HPDE6-E6E7 (cell line): ENCODE measurements at regions not wholly inside any gene's neighbourhood (a gene's known extent, or its start where the extent isn't known, plus 50 kb on each side); places are given as distances from the start of the nearest gene placed in this dataset.
A peak's percentile ranks its signal among the peaks of the same experiment; 100 is the strongest.
"Not testable (repeated sequence)": the region's sequence is repeated elsewhere in the genome, so short reads cannot be mapped to it uniquely, and the experiment has no call there.

Source experiments
- DNase-seq: peaks from one replicate; pipeline ENCODE4 v3.0.0; 2011; ENCODE audit warnings: missing footprints; ENCODE audit errors: extremely low spot score

- not testable (repeated sequence) for DNase-seq
Measured at GRCh38 chr9:97103613-97104383, 64.9 kb upstream of the CTSV start.

GRCh38 chr9:97099540-97099939, 60.6 kb upstream of the CTSV start:
- DNase-seq: not testable (repeated sequence)

- DNase-seq: no peak
Measured at GRCh38 chr9:97096793-97097192, 57.9 kb upstream of the CTSV start.

GRCh38 chr9:97089361-97089760, 50.4 kb upstream of the CTSV start:
- peak; percentile 79 for DNase-seq
